Smooth muscle cell (in vitro differentiated cells): ENCODE measurements at regions not wholly inside any gene's neighbourhood (a gene's known extent, or its start where the extent isn't known, plus 50 kb on each side); places are given as distances from the start of the nearest gene placed in this dataset.

Experiments
- DNase-seq: peaks from one replicate; lab custom pipeline; 2025; ENCODE audit not compliant: unreplicated experiment; lab: John Stamatoyannopoulos, UW
- H2AFZ ChIP-seq: fragments of 200-600 bp; sonication (generic); 2 replicates; pipeline ENCODE4 v1.6.0; 2016; ENCODE audit warnings: antibody characterized with exemption, low read depth, mild to moderate bottlenecking
- H3F3A ChIP-seq: fragments of 200-600 bp; sonication (generic); 2 replicates; pipeline ENCODE4 v1.6.0; 2017; ENCODE audit warnings: antibody characterized with exemption, low read depth
- H3K27ac ChIP-seq: fragments of 200-600 bp; sonication (generic); 2 replicates; pipeline ENCODE4 v1.5.1; 2016; ENCODE audit warnings: low read depth, mild to moderate bottlenecking
- H3K27me3 ChIP-seq: fragments of 200-600 bp; sonication (generic); 2 replicates; pipeline ENCODE4 v1.6.1; 2016; ENCODE audit warnings: low read depth, mild to moderate bottlenecking
- H3K36me3 ChIP-seq: fragments of 200-600 bp; sonication (generic); 2 replicates; pipeline ENCODE4 v1.5.1; 2016; ENCODE audit warnings: low read depth
- H3K4me1 ChIP-seq: fragments of 200-600 bp; sonication (generic); 2 replicates; pipeline ENCODE4 v1.5.1; 2016; ENCODE audit warnings: low read depth
- H3K4me2 ChIP-seq: fragments of 200-600 bp; sonication (generic); 2 replicates; pipeline ENCODE4 v1.6.0; 2016; ENCODE audit warnings: mild to moderate bottlenecking
- H3K4me3 ChIP-seq: fragments of 200-600 bp; sonication (generic); 2 replicates; pipeline ENCODE4 v1.5.1; 2016; ENCODE audit warnings: mild to moderate bottlenecking
- H3K79me2 ChIP-seq: fragments of 200-600 bp; sonication (generic); 2 replicates; pipeline ENCODE4 v1.6.0; 2016; ENCODE audit warnings: low read depth, mild to moderate bottlenecking
- H3K9ac ChIP-seq: fragments of 200-600 bp; sonication (generic); 2 replicates; pipeline ENCODE4 v1.6.0; 2016; ENCODE audit warnings: low read depth
- H3K9me3 ChIP-seq: fragments of 200-600 bp; sonication (generic); replicated peaks from 2 replicates; pipeline ENCODE4 v1.5.1; 2016; ENCODE audit warnings: low read depth
- H4K20me1 ChIP-seq: fragments of 200-600 bp; sonication (generic); 2 replicates; pipeline ENCODE4 v1.6.0; 2016; ENCODE audit warnings: low read depth
- CTCF ChIP-seq: fragments of 200-600 bp; sonication (generic); IDR thresholded peaks from 2 replicates; pipeline ENCODE4 v1.5.1; 2017; ENCODE audit warnings: borderline replicate concordance, mild to moderate bottlenecking, antibody characterized with exemption; ENCODE audit not compliant: insufficient read depth, poor library complexity, severe bottlenecking
- WGBS: methylation state at CpG from one replicate; pipeline ENCODE4 v1.1.7; 2016; ENCODE audit warnings: low lambda C conversion rate; 5-methylcytosine and 5-hydroxymethylcytosine counted together

- H3K4me2 ChIP-seq, result no peak overlapping the region
- no peaks in the 10 kb centered on the region for H4K20me1 ChIP-seq
- no peaks in the 10 kb centered on the region for H3K36me3 ChIP-seq
- no peaks in the 10 kb centered on the region for H3F3A ChIP-seq
- 84% methylated on average over 4 of the region's 4 CpGs for WGBS
- no peaks in the 10 kb centered on the region for H3K27me3 ChIP-seq
- H2AFZ ChIP-seq, result no peak overlapping the region
- no peak for DNase-seq
- H3K27ac ChIP-seq, result no peak overlapping the region
- no peaks in the 10 kb centered on the region for H3K4me1 ChIP-seq
- H3K9me3 ChIP-seq, result no peaks in the 10 kb centered on the region
- H3K4me3 ChIP-seq, result no peak overlapping the region
- no peak overlapping the region for H3K9ac ChIP-seq
- TF ChIP-seq CTCF, result no peak
- no peaks in the 10 kb centered on the region for H3K79me2 ChIP-seq
Measured at GRCh38 chr17:79444198-79444597, 166.7 kb downstream of the RBFOX3 start.

GRCh38 chr17:79443026-79443425 is 167.8 kb downstream of the RBFOX3 start:
- 91% methylated on average over 6 of the region's 10 CpGs for WGBS
- Histone ChIP-seq H3K36me3 (no peaks in the 10 kb centered on the region), H3K4me2 (no peak overlapping the region), H3K27ac (no peak overlapping the region), H3K9me3 (no peaks in the 10 kb centered on the region), H3K27me3 (no peaks in the 10 kb centered on the region), H4K20me1 (no peaks in the 10 kb centered on the region), H3K4me1 (no peaks in the 10 kb centered on the region), H3K79me2 (no peaks in the 10 kb centered on the region), H3K4me3 (no peak overlapping the region), H3F3A (no peaks in the 10 kb centered on the region), H3K9ac (no peak overlapping the region), H2AFZ (no peak overlapping the region)
- no peak for DNase-seq
- no peak for TF ChIP-seq CTCF

GRCh38 chr17:79441356-79442160 is 169.3 kb downstream of the RBFOX3 start:
- H3F3A ChIP-seq, result no peaks in the 10 kb centered on the region
- H2AFZ ChIP-seq, result no peak overlapping the region
- WGBS, result 85% methylated on average over 15 of the region's 15 CpGs
- H3K79me2 ChIP-seq, result no peaks in the 10 kb centered on the region
- H4K20me1 ChIP-seq, result no peaks in the 10 kb centered on the region
- no peaks in the 10 kb centered on the region for H3K27me3 ChIP-seq
- no peaks in the 10 kb centered on the region for H3K4me1 ChIP-seq
- no peak overlapping the region for H3K27ac ChIP-seq
- no peaks in the 10 kb centered on the region for H3K36me3 ChIP-seq
- no peak for TF ChIP-seq CTCF
- no peaks in the 10 kb centered on the region for H3K9me3 ChIP-seq
- no peak overlapping the region for H3K4me2 ChIP-seq
- H3K4me3 ChIP-seq, result no peak overlapping the region
- H3K9ac ChIP-seq, result no peak overlapping the region
- DNase-seq, result no peak

GRCh38 chr17:79440251-79440650 is 170.6 kb downstream of the RBFOX3 start:
- H3F3A ChIP-seq, result no peaks in the 10 kb centered on the region
- H3K36me3 ChIP-seq, result no peaks in the 10 kb centered on the region
- no peaks in the 10 kb centered on the region for H3K79me2 ChIP-seq
- no peak overlapping the region for H2AFZ ChIP-seq
- no peak for DNase-seq
- H3K9me3 ChIP-seq, result no peaks in the 10 kb centered on the region
- no peak overlapping the region for H3K4me3 ChIP-seq
- no peaks in the 10 kb centered on the region for H3K4me1 ChIP-seq
- WGBS, result 87% methylated on average over 14 of the region's 14 CpGs
- no peak overlapping the region for H3K4me2 ChIP-seq
- TF ChIP-seq CTCF, result no peak
- H3K9ac ChIP-seq, result no peak overlapping the region
- H3K27ac ChIP-seq, result no peak overlapping the region
- no peaks in the 10 kb centered on the region for H3K27me3 ChIP-seq
- H4K20me1 ChIP-seq, result no peaks in the 10 kb centered on the region
